ENCODE measurements at regions not wholly inside any gene's neighbourhood (a gene's known extent, or its start where the extent isn't known, plus 50 kb on each side); places are given as distances from the start of the nearest gene placed in this dataset.

- no peaks in the 10 kb centered on the region for H3K36me3 ChIP-seq
- H3K27ac ChIP-seq = no peak overlapping the region
- H3K4me3 ChIP-seq = no peak overlapping the region
- H3K27me3 ChIP-seq = no peaks in the 10 kb centered on the region
- no peaks in the 10 kb centered on the region for H3K9me3 ChIP-seq
- TF ChIP-seq, protein P1, sequence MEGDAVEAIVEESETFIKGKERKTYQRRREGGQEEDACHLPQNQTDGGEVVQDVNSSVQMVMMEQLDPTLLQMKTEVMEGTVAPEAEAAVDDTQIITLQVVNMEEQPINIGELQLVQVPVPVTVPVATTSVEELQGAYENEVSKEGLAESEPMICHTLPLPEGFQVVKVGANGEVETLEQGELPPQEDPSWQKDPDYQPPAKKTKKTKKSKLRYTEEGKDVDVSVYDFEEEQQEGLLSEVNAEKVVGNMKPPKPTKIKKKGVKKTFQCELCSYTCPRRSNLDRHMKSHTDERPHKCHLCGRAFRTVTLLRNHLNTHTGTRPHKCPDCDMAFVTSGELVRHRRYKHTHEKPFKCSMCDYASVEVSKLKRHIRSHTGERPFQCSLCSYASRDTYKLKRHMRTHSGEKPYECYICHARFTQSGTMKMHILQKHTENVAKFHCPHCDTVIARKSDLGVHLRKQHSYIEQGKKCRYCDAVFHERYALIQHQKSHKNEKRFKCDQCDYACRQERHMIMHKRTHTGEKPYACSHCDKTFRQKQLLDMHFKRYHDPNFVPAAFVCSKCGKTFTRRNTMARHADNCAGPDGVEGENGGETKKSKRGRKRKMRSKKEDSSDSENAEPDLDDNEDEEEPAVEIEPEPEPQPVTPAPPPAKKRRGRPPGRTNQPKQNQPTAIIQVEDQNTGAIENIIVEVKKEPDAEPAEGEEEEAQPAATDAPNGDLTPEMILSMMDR (IDR thresholded peaks at IDR 0.05) = no peak
- no peak for TF ChIP-seq POLR2A (IDR thresholded peaks at IDR 0.05)
- DNase-seq = no peak
- no peaks in the 10 kb centered on the region for H3K4me1 ChIP-seq
These were observed 191.0 kb upstream of the AFF2 start for GRCh38 chrX:148309413-148309812.

DNA sequence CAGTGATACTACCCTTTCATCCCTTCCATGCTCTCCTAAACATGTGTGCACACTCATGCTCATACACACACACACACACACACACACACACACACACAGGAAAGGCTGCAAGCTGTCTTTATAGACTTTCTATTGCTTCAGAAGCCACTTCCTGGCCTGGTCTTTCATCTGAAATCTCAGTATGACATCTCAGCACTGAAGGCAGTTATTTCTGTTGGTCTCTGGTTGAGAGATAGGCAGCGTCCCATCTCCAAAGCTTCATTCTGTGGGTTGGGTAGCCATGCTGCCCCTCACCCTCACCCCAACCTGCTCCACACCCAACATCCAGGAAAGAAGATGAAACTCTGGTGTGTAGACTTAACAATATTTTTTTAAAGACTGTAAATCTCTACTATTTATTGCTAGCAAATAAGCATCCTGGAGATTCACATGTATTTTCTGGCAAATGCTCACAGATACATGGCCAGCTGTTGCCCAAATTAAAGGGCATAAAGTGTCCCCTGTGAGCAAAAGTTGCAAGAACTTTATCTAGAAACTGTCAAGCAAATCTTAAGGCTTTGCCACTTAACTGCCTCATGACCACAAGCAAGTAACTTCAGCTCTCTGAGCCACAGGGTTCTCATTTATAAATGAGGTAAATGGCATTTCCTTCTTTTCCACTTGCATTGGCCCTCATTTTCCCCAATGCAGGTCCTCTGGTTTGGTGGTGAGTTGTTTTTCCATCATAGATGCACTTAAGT is 189.8 kb upstream of the AFF2 start:
- H3K27me3 ChIP-seq = no peaks in the 10 kb centered on the region
- H3K36me3 ChIP-seq = no peaks in the 10 kb centered on the region
- H3K9me3 ChIP-seq = no peaks in the 10 kb centered on the region
- peak in 2 of 3 donors; percentile 34 to 54 for DNase-seq
- no peak overlapping the region for H3K4me3 ChIP-seq
- TF ChIP-seq, protein P1 (IDR thresholded peaks at IDR 0.05) = no peak
- TF ChIP-seq POLR2A (IDR thresholded peaks at IDR 0.05) = no peak
- no peak overlapping the region for H3K27ac ChIP-seq
- H3K4me1 ChIP-seq = no peaks in the 10 kb centered on the region

DNA sequence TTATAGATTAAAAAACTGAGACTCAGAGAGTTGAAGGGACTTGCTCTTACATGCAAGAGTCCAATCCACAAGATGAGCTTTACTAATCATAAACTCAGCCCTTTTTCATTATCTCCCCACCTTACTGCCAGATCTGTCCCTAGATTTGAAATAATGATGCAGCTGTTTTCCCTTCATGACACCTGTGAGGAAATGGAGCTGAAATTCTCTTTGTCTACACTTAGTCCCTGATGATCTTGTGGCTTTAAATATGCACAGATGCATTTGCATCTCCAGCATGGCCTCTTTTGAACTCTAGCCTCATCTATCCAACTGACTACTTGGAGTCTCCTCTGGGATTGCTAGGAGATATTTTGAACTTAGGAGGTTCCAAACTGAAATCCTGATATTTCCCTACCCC is 188.9 kb upstream of the AFF2 start:
- Histone ChIP-seq H3K4me3 (no peak overlapping the region), H3K4me1 (no peaks in the 10 kb centered on the region), H3K36me3 (no peaks in the 10 kb centered on the region), H3K27me3 (no peaks in the 10 kb centered on the region), H3K27ac (no peak overlapping the region), H3K9me3 (no peaks in the 10 kb centered on the region)
- TF ChIP-seq, protein P1 (IDR thresholded peaks at IDR 0.05) = no peak
- no peak for TF ChIP-seq POLR2A (IDR thresholded peaks at IDR 0.05)
- DNase-seq = no peak

DNA sequence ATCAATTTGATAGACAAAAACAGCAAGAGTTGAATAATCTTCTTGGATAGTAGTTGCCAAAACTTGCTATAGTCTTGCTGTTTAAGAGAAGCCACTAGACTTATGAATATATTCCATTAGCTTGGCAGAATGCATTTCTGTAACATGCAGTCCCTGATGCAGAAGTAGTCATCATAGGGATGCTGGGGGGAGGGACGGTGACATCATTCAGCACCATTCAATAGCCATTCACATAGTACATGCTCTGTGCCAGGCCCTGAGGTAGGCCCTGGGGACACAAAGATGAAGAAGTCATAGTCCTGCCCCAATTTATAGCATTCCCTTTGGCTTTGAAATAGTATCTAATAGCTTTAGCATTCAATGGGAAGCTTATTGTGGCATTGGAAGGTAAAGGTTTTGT is 185.5 kb upstream of the AFF2 start:
- Histone ChIP-seq H3K27me3 (no peaks in the 10 kb centered on the region), H3K4me1 (no peaks in the 10 kb centered on the region), H3K9me3 (no peaks in the 10 kb centered on the region), H3K36me3 (no peaks in the 10 kb centered on the region), H3K4me3 (no peak overlapping the region), H3K27ac (no peak overlapping the region)
- no peak for DNase-seq
- TF ChIP-seq, protein P1 (IDR thresholded peaks at IDR 0.05) = no peak
- no peak for TF ChIP-seq POLR2A (IDR thresholded peaks at IDR 0.05)

DNA sequence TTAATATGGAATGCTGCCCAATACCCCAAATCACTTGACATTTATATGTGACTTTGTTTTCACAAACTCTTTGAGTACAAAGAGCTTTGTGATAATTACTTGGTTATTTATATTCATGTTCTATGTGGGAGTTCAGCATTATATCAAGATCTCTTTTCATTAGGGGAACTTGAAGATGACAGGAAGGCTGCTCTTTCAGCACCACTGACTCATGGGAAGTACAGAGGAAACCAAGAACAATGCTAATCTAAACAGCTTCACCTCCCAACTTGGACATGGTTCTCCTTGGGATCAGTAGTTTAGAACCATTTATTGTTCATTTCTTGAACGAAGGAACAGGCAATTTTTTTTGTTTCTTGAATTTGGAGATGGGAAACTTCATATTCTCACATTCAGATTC is 184.0 kb upstream of the AFF2 start:
- no peak overlapping the region for H3K4me3 ChIP-seq

More for the DNA sequence above, 184.0 kb upstream of the AFF2 start:
- Histone ChIP-seq H3K4me1 (no peaks in the 10 kb centered on the region), H3K9me3 (no peaks in the 10 kb centered on the region), H3K27ac (no peak overlapping the region), H3K36me3 (no peaks in the 10 kb centered on the region), H3K27me3 (no peaks in the 10 kb centered on the region)
- no peak for DNase-seq
- TF ChIP-seq, protein P1 (IDR thresholded peaks at IDR 0.05) = no peak
- TF ChIP-seq POLR2A (IDR thresholded peaks at IDR 0.05) = no peak

All from Peyer's patch (tissue), 4 donors.